Liver (tissue), 8 donors: ENCODE measurements at regions not wholly inside any gene's neighbourhood (a gene's known extent, or its start where the extent isn't known, plus 50 kb on each side); places are given as distances from the start of the nearest gene placed in this dataset.
A peak's percentile ranks its signal among the peaks of the same experiment; 100 is the strongest.

ENCODE experiments used
- DNase-seq: peaks from one replicate; pipeline ENCODE4 v3.0.0-alpha.2; 2017; ENCODE audit warnings: low spot score
- H3K27ac ChIP-seq, 2 donors: one replicate each; pipeline ENCODE4 v1.7.0; 2013; ENCODE audit warnings: inconsistent platforms in 2 of 2, low read length in 2 of 2, control low read depth in 1 of 2, low read depth in 1 of 2, mild to moderate bottlenecking in 1 of 2
- H3K27me3 ChIP-seq, 4 donors: one replicate each; pipeline versions ENCODE4 v1.6.1 to v1.7.0; 2013; ENCODE audit warnings: low read length in 3 of 4, inconsistent platforms in 1 of 4, mild to moderate bottlenecking in 1 of 4, moderate library complexity in 1 of 4; ENCODE audit not compliant: control insufficient read depth in 4 of 4, insufficient read depth in 4 of 4
- H3K36me3 ChIP-seq, 4 donors: one replicate each; pipeline versions ENCODE4 v1.6.1 to v1.7.0; 2013; ENCODE audit warnings: low read length in 3 of 4, mild to moderate bottlenecking in 3 of 4, low read depth in 1 of 4, moderate library complexity in 1 of 4; ENCODE audit not compliant: control insufficient read depth in 4 of 4, insufficient read depth in 3 of 4
- H3K4me1 ChIP-seq, 4 donors: one replicate each; pipeline versions ENCODE4 v1.6.1 to v1.7.0; 2013; ENCODE audit warnings: low read length in 3 of 4, mild to moderate bottlenecking in 3 of 4, moderate library complexity in 1 of 4; ENCODE audit not compliant: control insufficient read depth in 4 of 4, insufficient read depth in 4 of 4
- H3K4me3 ChIP-seq, 3 donors: one replicate each; pipeline versions ENCODE4 v1.6.1 to v1.7.0; 2013; ENCODE audit warnings: low read length in 3 of 3, control low read depth in 1 of 3, low read depth in 1 of 3, mild to moderate bottlenecking in 1 of 3
- H3K9ac ChIP-seq, 2 donors: one replicate each; pipeline ENCODE4 v1.7.0; 2013; ENCODE audit warnings: low read length in 2 of 2, mild to moderate bottlenecking in 2 of 2, moderate library complexity in 2 of 2, control low read depth in 1 of 2, low read depth in 1 of 2
- H3K9me3 ChIP-seq, 4 donors: one replicate each; pipeline versions ENCODE4 v1.6.1 to v1.7.0; 2013; ENCODE audit warnings: low read length in 3 of 4; ENCODE audit not compliant: control insufficient read depth in 4 of 4
- ATF3 ChIP-seq: IDR thresholded peaks from 2 replicates; pipeline ENCODE4 v1.6.1; 2016; ENCODE audit warnings: antibody characterized with exemption
- CTCF ChIP-seq: fragments of 150-350 bp; IDR thresholded peaks from 2 replicates; pipeline ENCODE4 v1.5.1; 2017; ENCODE audit warnings: improper control_type of control experiment, low read depth, low read length; ENCODE audit not compliant: missing input control
- EGR1 ChIP-seq, 2 donors: IDR thresholded peaks; 2 replicates each; pipeline ENCODE4 v1.6.1; 2016 to 2018; ENCODE audit warnings: antibody characterized with exemption in 2 of 2, low read depth in 2 of 2
- FOXA1 ChIP-seq: IDR thresholded peaks from 2 replicates; pipeline ENCODE4 v1.6.1; 2016; ENCODE audit warnings: antibody characterized with exemption
- FOXA2 ChIP-seq: IDR thresholded peaks from 2 replicates; pipeline ENCODE4 v1.6.1; 2016; ENCODE audit warnings: antibody characterized with exemption
- GABPA ChIP-seq, 2 donors: IDR thresholded peaks in 1 of 2; conservative IDR thresholded peaks in 1 of 2; 2 replicates each; pipeline ENCODE4 v1.6.1; 2016; ENCODE audit warnings: antibody characterized with exemption in 2 of 2, mild to moderate bottlenecking in 1 of 2, moderate library complexity in 1 of 2
- HNF4A ChIP-seq, 2 donors: conservative IDR thresholded peaks; 2 replicates each; pipeline ENCODE4 v1.6.1; 2016; ENCODE audit warnings: antibody characterized with exemption in 2 of 2, mild to moderate bottlenecking in 2 of 2
- HNF4G ChIP-seq: IDR thresholded peaks from 2 replicates; pipeline ENCODE4 v1.6.1; 2016; ENCODE audit warnings: antibody characterized with exemption
- MAX ChIP-seq: IDR thresholded peaks from 2 replicates; pipeline ENCODE4 v1.6.1; 2016; ENCODE audit warnings: antibody characterized with exemption
- NR2F2 ChIP-seq: IDR thresholded peaks from 2 replicates; pipeline ENCODE4 v1.6.1; 2016; ENCODE audit warnings: antibody characterized with exemption
- RAD21 ChIP-seq, 2 donors: IDR thresholded peaks; 2 replicates each; pipeline ENCODE4 v1.6.1; 2016; ENCODE audit warnings: antibody characterized with exemption in 2 of 2, mild to moderate bottlenecking in 2 of 2
- REST ChIP-seq: IDR thresholded peaks from 2 replicates; pipeline ENCODE4 v1.6.1; 2016; ENCODE audit warnings: antibody characterized with exemption, mild to moderate bottlenecking
- RXRA ChIP-seq, 2 donors: IDR thresholded peaks; 2 replicates each; pipeline ENCODE4 v1.6.1; 2017 to 2018; ENCODE audit warnings: antibody characterized with exemption in 2 of 2, mild to moderate bottlenecking in 1 of 2
- SP1 ChIP-seq: IDR thresholded peaks from 2 replicates; pipeline ENCODE4 v1.6.1; 2018; ENCODE audit warnings: antibody characterized with exemption, mild to moderate bottlenecking
- TAF1 ChIP-seq: conservative IDR thresholded peaks from 2 replicates; pipeline ENCODE4 v1.6.1; 2016; ENCODE audit warnings: antibody characterized with exemption, mild to moderate bottlenecking
- YY1 ChIP-seq: IDR thresholded peaks from 2 replicates; pipeline ENCODE4 v1.6.1; 2016; ENCODE audit warnings: antibody characterized with exemption, mild to moderate bottlenecking
- WGBS: extraction: QIAGEN DNeasy Blood & Tissue Kit; methylation state at CpG from one replicate; pipeline ENCODE4 v1.1.7; 2013; 5-methylcytosine and 5-hydroxymethylcytosine counted together
- donor health status: healthy.
- donor health status: healthy.
- donor health status: healthy.
- donor health status: healthy.
- donor health status: healthy.

GRCh38 chr14:44438221-44438620 is 68.9 kb downstream of the FSCB start (continued):
- TF ChIP-seq EGR1 (IDR thresholded peaks at IDR 0.05; ENCODE audit: low read depth in 2 of 2) (no peak), CTCF (no peak), ATF3 (no peak), GABPA (IDR thresholded peaks at IDR 0.05 in 1 of 2, conservative IDR thresholded peaks at IDR 0.05 in 1 of 2) (no peak), TAF1 (no peak), FOXA1 (no peak)

- H3K4me3 ChIP-seq: no peak overlapping the region
- H3K36me3 ChIP-seq: no peaks in the 10 kb centered on the region
- no peaks in the 10 kb centered on the region for H3K4me1 ChIP-seq
- H3K27ac ChIP-seq: no peak overlapping the region
- no peaks in the 10 kb centered on the region for H3K27me3 ChIP-seq
- DNase-seq: no peak
- H3K9me3 ChIP-seq: peaks cover 0 to 3% (median 0%) of the 10 kb centered on the region in 4 donors
- TF ChIP-seq SP1 (no peak), TAF1 (no peak), HNF4A (conservative IDR thresholded peaks at IDR 0.05) (no peak), CTCF (no peak), ATF3 (no peak), RAD21 (IDR thresholded peaks at IDR 0.05) (no peak), YY1 (no peak), FOXA2 (no peak)
- no peak overlapping the region for H3K9ac ChIP-seq
Observed at GRCh38 chr14:44436458-44436857, 70.6 kb downstream of the FSCB start.

- TF ChIP-seq HNF4A (conservative IDR thresholded peaks at IDR 0.05): peak; percentile 38 to 55
- no peak for TF ChIP-seq GABPA (IDR thresholded peaks at IDR 0.05 in 1 of 2, conservative IDR thresholded peaks at IDR 0.05 in 1 of 2)
- TF ChIP-seq NR2F2: no peak
- TF ChIP-seq MAX: no peak
- TF ChIP-seq HNF4G: peak; percentile 49
- peak in 1 of 2 donors; percentile 12 for TF ChIP-seq RXRA (IDR thresholded peaks at IDR 0.05)
- no peak for TF ChIP-seq REST
- TF ChIP-seq FOXA2: no peak
- TF ChIP-seq EGR1 (IDR thresholded peaks at IDR 0.05; ENCODE audit: low read depth in 2 of 2): no peak
- TF ChIP-seq TAF1: no peak
- TF ChIP-seq SP1: peak; percentile 44
- Histone ChIP-seq H3K4me1 (peaks cover 0 to 4% (median 0%) of the 10 kb centered on the region in 4 donors), H3K9ac (no peak overlapping the region), H3K27ac (no peak overlapping the region), H3K36me3 (no peaks in the 10 kb centered on the region), H3K9me3 (no peaks in the 10 kb centered on the region), H3K27me3 (no peaks in the 10 kb centered on the region), H3K4me3 (no peak overlapping the region)
- 44% methylated on average over 3 of the region's 3 CpGs for WGBS
- no peak for DNase-seq
Observed at GRCh38 chr14:44428231-44428945, 78.7 kb downstream of the FSCB start.
